ENCODE measurements at regions not wholly inside any gene's neighbourhood (a gene's known extent, or its start where the extent isn't known, plus 50 kb on each side); places are given as distances from the start of the nearest gene placed in this dataset.

DNA sequence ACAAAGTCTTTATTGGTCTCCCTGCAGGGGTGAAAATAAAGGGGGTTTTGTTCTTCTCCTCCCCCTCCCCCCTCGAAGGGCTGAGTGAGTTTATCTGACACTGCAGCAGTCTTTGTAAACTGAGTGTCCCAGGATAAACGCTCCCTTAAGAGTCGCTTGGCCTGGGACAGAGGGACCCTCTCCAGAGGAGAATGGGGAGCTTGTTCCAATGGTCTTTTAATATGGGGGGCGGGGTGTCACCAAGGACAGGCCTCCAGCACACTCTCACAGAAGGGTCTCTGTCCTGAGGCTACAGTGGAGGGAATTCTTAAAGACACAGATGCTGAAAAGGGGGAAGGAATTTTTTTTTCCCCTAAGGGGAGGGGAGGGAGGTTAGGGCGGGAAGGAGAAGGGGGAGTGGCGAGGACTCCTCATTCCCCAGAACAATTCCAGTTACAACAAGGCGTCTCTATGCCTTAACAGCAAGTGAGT, 455.5 kb downstream of the SOX9 start:
- TF ChIP-seq, protein P1, sequence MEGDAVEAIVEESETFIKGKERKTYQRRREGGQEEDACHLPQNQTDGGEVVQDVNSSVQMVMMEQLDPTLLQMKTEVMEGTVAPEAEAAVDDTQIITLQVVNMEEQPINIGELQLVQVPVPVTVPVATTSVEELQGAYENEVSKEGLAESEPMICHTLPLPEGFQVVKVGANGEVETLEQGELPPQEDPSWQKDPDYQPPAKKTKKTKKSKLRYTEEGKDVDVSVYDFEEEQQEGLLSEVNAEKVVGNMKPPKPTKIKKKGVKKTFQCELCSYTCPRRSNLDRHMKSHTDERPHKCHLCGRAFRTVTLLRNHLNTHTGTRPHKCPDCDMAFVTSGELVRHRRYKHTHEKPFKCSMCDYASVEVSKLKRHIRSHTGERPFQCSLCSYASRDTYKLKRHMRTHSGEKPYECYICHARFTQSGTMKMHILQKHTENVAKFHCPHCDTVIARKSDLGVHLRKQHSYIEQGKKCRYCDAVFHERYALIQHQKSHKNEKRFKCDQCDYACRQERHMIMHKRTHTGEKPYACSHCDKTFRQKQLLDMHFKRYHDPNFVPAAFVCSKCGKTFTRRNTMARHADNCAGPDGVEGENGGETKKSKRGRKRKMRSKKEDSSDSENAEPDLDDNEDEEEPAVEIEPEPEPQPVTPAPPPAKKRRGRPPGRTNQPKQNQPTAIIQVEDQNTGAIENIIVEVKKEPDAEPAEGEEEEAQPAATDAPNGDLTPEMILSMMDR (conservative IDR thresholded peaks at IDR 0.05) = no peak
- no peak overlapping the region for H3K27ac ChIP-seq

DNA sequence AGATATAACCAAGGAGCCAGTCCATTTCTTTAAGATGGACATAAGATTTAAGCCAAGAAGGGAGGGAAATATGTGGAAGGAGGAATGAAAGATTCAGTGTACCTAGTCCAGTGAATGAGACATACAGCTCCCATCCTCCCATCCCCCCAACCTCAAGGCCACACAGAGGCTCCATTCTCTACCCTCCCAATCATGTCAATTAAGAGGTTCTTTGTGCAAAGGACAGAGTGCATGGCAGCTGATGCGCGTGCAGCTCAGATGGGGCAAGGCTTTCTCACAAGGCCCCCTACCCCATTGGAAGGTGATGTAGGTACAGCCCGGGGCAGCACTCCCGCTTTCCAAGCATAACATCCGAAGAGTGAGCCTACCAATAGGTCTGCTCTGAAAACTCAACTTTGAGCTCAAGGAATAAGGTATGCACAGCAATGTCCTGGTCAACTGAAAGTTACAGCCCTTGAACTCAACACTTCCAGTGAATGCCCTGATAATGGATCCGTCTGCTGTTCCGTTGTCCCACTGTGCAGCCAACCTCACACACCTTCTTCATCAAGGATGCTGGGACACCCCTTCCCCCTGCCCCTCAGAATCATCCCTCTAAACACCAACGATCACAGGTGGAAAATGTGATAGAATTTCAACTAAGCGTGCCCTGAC, 458.1 kb downstream of the SOX9 start:
- TF ChIP-seq, protein P1 (conservative IDR thresholded peaks at IDR 0.05) = no peak
- H3K27ac ChIP-seq = no peak overlapping the region

DNA sequence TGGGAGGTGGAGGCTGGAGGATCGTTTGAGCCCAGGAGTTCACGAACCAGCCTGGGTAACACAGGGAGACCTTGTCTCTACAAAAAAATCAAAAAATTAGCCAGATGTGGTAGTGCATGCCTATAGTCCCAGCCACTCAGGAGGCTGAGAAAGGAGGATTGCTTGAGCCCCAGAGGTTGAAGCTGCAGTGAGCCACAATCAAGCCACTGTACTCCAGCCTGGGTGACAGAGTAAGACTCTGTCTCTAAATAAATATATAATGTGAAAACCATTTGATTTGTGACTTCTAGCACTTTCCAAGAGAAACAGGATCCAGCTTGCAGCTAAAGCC, 459.1 kb downstream of the SOX9 start:
- H3K27ac ChIP-seq = no peak overlapping the region
- TF ChIP-seq, protein P1 (conservative IDR thresholded peaks at IDR 0.05) = no peak

DNA sequence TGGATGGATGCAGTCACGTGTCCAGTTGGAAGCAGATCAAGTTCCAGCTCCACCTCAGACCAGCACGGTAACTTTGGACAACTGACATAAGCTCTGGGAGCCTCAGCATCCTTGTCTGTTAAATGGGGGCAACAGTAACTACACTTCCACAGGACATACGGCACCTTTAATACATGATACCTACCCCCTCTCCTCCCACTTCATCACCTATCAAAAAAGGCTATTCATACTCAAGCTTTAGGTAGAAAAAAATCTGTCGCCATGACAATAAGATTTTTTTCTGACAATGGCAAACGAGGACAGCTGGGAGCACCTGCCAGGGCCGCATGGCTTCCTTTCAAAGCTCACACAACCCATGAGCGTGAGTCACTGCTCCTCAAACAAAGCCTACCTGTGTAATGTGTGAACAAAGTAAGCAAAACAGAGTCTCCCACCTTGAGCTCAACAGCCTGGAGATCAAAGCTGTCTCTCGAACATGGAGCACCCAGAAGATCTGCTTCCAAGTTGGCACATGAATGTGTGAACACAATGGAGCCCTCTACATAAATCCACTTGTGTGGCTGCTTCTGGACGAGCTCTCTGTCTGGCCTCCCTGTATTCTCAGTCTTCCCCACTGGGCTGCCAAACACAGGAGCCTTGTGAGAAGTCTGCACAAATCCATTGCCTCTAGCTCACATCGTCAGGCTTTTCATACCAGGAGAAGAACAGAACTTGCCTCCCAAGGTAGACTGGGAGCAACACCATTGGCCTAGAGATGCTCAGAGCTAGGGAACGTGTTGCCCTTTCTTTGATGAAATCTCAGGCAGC, 459.7 kb downstream of the SOX9 start:
- no peak overlapping the region for H3K27ac ChIP-seq
- TF ChIP-seq, protein P1 (conservative IDR thresholded peaks at IDR 0.05) = no peak

DNA sequence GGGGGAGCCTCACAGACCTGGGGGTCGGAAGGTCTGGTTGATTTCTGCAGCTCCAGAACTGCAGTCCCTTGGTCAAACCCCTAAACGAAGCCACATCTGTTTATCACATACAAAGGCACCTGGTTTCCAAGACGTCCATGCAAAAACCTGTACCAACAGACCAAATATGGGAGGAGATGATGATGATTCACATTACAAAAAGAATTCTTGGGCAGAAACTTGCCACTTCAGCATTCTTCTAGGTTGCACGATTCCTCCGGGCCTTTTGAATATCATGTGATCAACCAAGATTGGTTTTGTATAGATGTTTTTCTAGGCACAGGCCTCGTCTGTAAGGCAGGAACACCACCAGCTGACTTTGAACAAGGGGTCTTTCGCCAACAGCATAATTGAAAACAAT, 466.3 kb downstream of the SOX9 start:
- no peak overlapping the region for H3K27ac ChIP-seq
- TF ChIP-seq, protein P1 (conservative IDR thresholded peaks at IDR 0.05) = no peak

DNA sequence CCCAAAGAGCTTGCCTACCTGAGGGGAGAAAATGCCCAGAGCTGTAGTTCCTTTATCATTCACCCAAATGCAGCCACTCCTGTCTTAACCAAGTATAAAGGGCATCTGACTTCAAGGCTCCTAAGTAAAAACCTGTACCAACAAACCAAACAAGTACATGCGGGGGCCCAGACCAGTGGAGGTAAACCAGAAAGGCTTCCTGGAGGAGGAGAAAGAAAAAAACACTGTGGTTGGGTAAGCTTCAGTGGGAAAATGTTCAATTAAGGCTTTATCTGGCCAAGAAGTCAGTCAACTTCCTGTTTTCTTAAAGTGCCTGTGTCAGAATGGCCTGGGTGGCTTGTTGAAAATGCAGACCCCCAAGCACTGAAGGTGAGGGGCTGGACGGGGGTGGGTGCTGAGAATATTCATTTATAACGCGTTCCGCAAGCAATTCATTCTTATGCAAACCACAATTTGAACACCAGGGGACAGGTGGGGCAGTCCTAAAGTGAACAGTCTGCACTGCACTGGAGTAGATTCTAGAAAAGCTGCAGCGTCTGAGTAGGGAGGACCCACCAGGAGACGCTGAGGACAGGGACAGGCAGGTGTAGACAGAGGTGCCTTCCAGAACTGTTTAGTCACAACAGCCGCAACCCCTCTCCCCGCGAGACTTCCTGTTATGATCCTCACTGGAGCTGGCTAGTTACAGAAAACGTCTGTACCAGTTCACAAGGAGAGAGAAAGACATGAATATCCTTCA, 467.1 kb downstream of the SOX9 start:
- TF ChIP-seq, protein P1 (conservative IDR thresholded peaks at IDR 0.05) = peak; percentile 32
- no peak overlapping the region for H3K27ac ChIP-seq

DNA sequence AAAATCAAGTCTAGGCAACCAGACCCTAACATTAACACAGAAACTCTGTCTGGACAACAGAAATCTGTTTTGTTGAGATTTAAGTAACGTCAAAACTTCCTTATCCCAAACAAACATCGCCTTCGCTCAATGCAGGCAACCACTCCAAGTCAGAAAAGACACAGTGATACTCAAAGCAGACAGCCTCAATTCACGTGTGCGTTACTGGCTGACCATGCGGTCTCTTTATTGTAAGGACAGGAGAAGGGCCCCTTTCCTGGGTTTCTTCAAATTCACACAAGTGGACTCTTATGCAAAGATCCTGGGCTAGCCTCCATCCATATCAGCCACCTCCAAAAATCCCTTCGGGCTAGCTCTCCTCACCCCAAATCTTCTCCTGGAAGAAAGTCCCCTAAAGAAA, 467.7 kb downstream of the SOX9 start:
- no peak overlapping the region for H3K27ac ChIP-seq
- TF ChIP-seq, protein P1 (conservative IDR thresholded peaks at IDR 0.05) = no peak
